ENCODE measurements at regions not wholly inside any gene's neighbourhood (a gene's known extent, or its start where the extent isn't known, plus 50 kb on each side); places are given as distances from the start of the nearest gene placed in this dataset.

GRCh38 chr18:73670039-73670438, 477.6 kb downstream of the FBXO15 start:
- Histone ChIP-seq H3K79me2 (ENCODE audit: control insufficient read depth, insufficient read depth, low read length, poor library complexity) (no peaks in the 10 kb centered on the region), H3K4ac (ENCODE audit: low read depth, low read length) (no peak overlapping the region), H3K23ac (ENCODE audit: low read length) (no peak overlapping the region), H4K8ac (ENCODE audit: low read depth, low read length) (no peak overlapping the region), H3K36me3 (ENCODE audit: control insufficient read depth in 1 of 2, insufficient read depth in 2 of 2, low read length in 2 of 2) (no peaks in the 10 kb centered on the region), H3K4me2 (ENCODE audit: low read length) (no peak overlapping the region), H4K12ac (ENCODE audit: low read depth, low read length) (no peak overlapping the region), H3K18ac (ENCODE audit: low read length) (no peak overlapping the region), H2BK12ac (ENCODE audit: low read length) (no peak overlapping the region), H4K91ac (ENCODE audit: low read depth, low read length) (no peak overlapping the region), H3K9me3 (ENCODE audit: insufficient read depth, low read depth, low read length) (no peaks in the 10 kb centered on the region), H2AK5ac (ENCODE audit: low read length) (no peak overlapping the region), H2BK5ac (ENCODE audit: low read depth, low read length, poor library complexity) (no peak overlapping the region), H3K27ac (ENCODE audit: low read depth, low read length) (no peak overlapping the region), H2AFZ (ENCODE audit: insufficient read depth, low read length, poor library complexity) (no peak overlapping the region), H3K79me1 (ENCODE audit: low read length) (no peaks in the 10 kb centered on the region), H3K4me1 (ENCODE audit: control insufficient read depth in 1 of 2, insufficient read depth in 2 of 2, low read length in 2 of 2) (no peaks in the 10 kb centered on the region), H3K9ac (ENCODE audit: low read length) (no peak overlapping the region), H3K27me3 (ENCODE audit: insufficient read depth, low read length) (no peaks in the 10 kb centered on the region), H2BK120ac (ENCODE audit: insufficient read depth, low read length, poor library complexity) (no peak overlapping the region), H3K14ac (ENCODE audit: low read length) (no peak overlapping the region), H3K4me3 (ENCODE audit: low read depth, low read length) (no peak overlapping the region)
- no peak for DNase-seq

DNA sequence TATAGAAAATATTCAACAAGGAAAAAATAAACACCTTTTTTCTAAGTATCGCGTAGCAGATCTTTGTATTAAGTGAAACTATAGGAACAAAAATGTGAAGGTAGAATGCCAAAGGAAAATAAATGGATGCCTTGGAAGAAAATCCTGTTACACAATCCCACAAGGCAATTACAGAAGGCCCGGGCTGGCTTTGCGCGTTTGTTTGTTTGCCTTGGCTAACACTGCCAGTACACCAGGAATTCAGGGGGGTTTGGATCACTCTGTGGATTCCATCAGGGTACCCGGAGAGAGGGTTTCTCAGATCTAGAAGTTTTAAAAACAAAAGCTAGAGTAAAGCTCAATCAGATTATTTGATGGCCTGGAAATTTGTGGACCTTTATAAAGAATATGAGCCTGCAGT, 478.3 kb downstream of the FBXO15 start:
- no peak overlapping the region for H3K4ac ChIP-seq (ENCODE audit: low read depth, low read length)

DNA sequence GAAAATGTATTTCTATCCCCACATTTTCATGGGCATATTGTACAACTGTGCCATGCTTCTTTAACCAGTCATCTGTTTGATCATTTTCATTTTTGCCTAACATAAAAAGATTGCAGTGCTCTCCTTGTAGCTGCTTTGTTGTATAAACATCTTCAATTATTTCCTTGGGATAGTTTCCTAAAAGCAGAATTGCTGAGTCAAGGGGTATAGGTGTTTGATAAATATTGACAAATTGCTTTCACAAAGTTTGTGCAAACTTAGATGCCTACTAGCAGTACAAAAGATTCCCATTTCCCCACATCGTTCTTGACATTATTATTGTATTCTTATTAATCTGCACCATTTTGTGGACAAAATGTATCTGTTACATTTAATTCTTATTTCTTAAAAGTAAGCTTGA, 479.6 kb downstream of the FBXO15 start:
- no peak overlapping the region for H2BK5ac ChIP-seq (ENCODE audit: low read depth, low read length, poor library complexity)
- H2BK12ac ChIP-seq (ENCODE audit: low read length) = no peak overlapping the region
- no peak overlapping the region for H3K4ac ChIP-seq (ENCODE audit: low read depth, low read length)
- no peak for DNase-seq
- H2AK5ac ChIP-seq (ENCODE audit: low read length) = no peak overlapping the region
- H3K36me3 ChIP-seq (ENCODE audit: control insufficient read depth in 1 of 2, insufficient read depth in 2 of 2, low read length in 2 of 2) = no peaks in the 10 kb centered on the region
- no peaks in the 10 kb centered on the region for H3K79me1 ChIP-seq (ENCODE audit: low read length)
- H3K23ac ChIP-seq (ENCODE audit: low read length) = no peak overlapping the region
- H4K12ac ChIP-seq (ENCODE audit: low read depth, low read length) = no peak overlapping the region
- no peaks in the 10 kb centered on the region for H3K79me2 ChIP-seq (ENCODE audit: control insufficient read depth, insufficient read depth, low read length, poor library complexity)
- no peak overlapping the region for H4K8ac ChIP-seq (ENCODE audit: low read depth, low read length)
- H2BK120ac ChIP-seq (ENCODE audit: insufficient read depth, low read length, poor library complexity) = no peak overlapping the region
- no peak overlapping the region for H3K27ac ChIP-seq (ENCODE audit: low read depth, low read length)
- H3K9ac ChIP-seq (ENCODE audit: low read length) = no peak overlapping the region
- no peak overlapping the region for H2AFZ ChIP-seq (ENCODE audit: insufficient read depth, low read length, poor library complexity)
- no peak overlapping the region for H3K18ac ChIP-seq (ENCODE audit: low read length)
- H3K4me3 ChIP-seq (ENCODE audit: low read depth, low read length) = no peak overlapping the region
- no peak overlapping the region for H4K91ac ChIP-seq (ENCODE audit: low read depth, low read length)
- no CpG with 5 or more reads among the region's 1 CpG for WGBS (ENCODE audit: extremely low coverage, insufficient coverage, insufficient read length)
- no peaks in the 10 kb centered on the region for H3K27me3 ChIP-seq (ENCODE audit: insufficient read depth, low read length)
- no peaks in the 10 kb centered on the region for H3K9me3 ChIP-seq (ENCODE audit: insufficient read depth, low read depth, low read length)
- H3K4me2 ChIP-seq (ENCODE audit: low read length) = no peak overlapping the region
- no peak overlapping the region for H3K14ac ChIP-seq (ENCODE audit: low read length)
- no peaks in the 10 kb centered on the region for H3K4me1 ChIP-seq (ENCODE audit: control insufficient read depth in 1 of 2, insufficient read depth in 2 of 2, low read length in 2 of 2)

More for the DNA sequence above, 478.3 kb downstream of the FBXO15 start:
- H3K27ac ChIP-seq (ENCODE audit: low read depth, low read length) = no peak overlapping the region
- no peak overlapping the region for H2AFZ ChIP-seq (ENCODE audit: insufficient read depth, low read length, poor library complexity)
- H3K36me3 ChIP-seq (ENCODE audit: control insufficient read depth in 1 of 2, insufficient read depth in 2 of 2, low read length in 2 of 2) = no peaks in the 10 kb centered on the region
- no peak overlapping the region for H2BK120ac ChIP-seq (ENCODE audit: insufficient read depth, low read length, poor library complexity)
- no peak for DNase-seq
- H2AK5ac ChIP-seq (ENCODE audit: low read length) = no peak overlapping the region
- WGBS (ENCODE audit: extremely low coverage, insufficient coverage, insufficient read length) = no CpG with 5 or more reads among the region's 6 CpGs
- no peak overlapping the region for H3K18ac ChIP-seq (ENCODE audit: low read length)
- no peak overlapping the region for H2BK5ac ChIP-seq (ENCODE audit: low read depth, low read length, poor library complexity)
- H3K27me3 ChIP-seq (ENCODE audit: insufficient read depth, low read length) = no peaks in the 10 kb centered on the region
- H3K4me3 ChIP-seq (ENCODE audit: low read depth, low read length) = no peak overlapping the region
- H2BK12ac ChIP-seq (ENCODE audit: low read length) = no peak overlapping the region
- no peak overlapping the region for H3K9ac ChIP-seq (ENCODE audit: low read length)
- no peaks in the 10 kb centered on the region for H3K9me3 ChIP-seq (ENCODE audit: insufficient read depth, low read depth, low read length)
- no peak overlapping the region for H4K91ac ChIP-seq (ENCODE audit: low read depth, low read length)
- no peaks in the 10 kb centered on the region for H3K4me1 ChIP-seq (ENCODE audit: control insufficient read depth in 1 of 2, insufficient read depth in 2 of 2, low read length in 2 of 2)
- no peak overlapping the region for H3K4me2 ChIP-seq (ENCODE audit: low read length)
- H3K79me2 ChIP-seq (ENCODE audit: control insufficient read depth, insufficient read depth, low read length, poor library complexity) = no peaks in the 10 kb centered on the region
- H3K79me1 ChIP-seq (ENCODE audit: low read length) = no peaks in the 10 kb centered on the region
- H4K8ac ChIP-seq (ENCODE audit: low read depth, low read length) = no peak overlapping the region
- H3K14ac ChIP-seq (ENCODE audit: low read length) = no peak overlapping the region
- H4K12ac ChIP-seq (ENCODE audit: low read depth, low read length) = no peak overlapping the region
- no peak overlapping the region for H3K23ac ChIP-seq (ENCODE audit: low read length)

DNA sequence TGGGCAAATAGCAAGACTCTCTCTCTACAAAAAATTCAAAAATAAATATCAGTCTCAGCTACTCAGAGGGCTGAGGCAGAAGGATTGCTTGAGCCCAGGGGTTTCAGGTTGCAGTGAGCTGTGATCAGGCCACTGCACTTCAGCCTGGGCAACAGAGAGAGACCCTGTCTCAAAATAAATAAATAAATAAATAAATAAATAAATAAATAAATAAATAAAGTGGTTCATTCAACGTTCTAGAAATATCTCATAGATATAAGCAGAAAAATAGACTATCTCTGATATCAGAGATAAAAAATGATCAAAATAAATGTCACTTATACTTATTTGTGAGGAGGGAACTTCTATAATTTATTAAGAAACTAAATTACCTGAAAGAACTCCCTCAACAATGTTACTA, 480.9 kb downstream of the FBXO15 start:
- H2BK12ac ChIP-seq (ENCODE audit: low read length) = no peak overlapping the region
- no peak overlapping the region for H4K12ac ChIP-seq (ENCODE audit: low read depth, low read length)
- no peaks in the 10 kb centered on the region for H3K9me3 ChIP-seq (ENCODE audit: insufficient read depth, low read depth, low read length)
- no peak overlapping the region for H4K8ac ChIP-seq (ENCODE audit: low read depth, low read length)
- no peak for DNase-seq
- no peaks in the 10 kb centered on the region for H3K27me3 ChIP-seq (ENCODE audit: insufficient read depth, low read length)
- H3K79me1 ChIP-seq (ENCODE audit: low read length) = no peaks in the 10 kb centered on the region
- H3K9ac ChIP-seq (ENCODE audit: low read length) = no peak overlapping the region
- no peak overlapping the region for H2BK120ac ChIP-seq (ENCODE audit: insufficient read depth, low read length, poor library complexity)
- no peak overlapping the region for H3K4me2 ChIP-seq (ENCODE audit: low read length)
- H2AK5ac ChIP-seq (ENCODE audit: low read length) = no peak overlapping the region
- no peak overlapping the region for H3K14ac ChIP-seq (ENCODE audit: low read length)
- no CpG with 5 or more reads among the region's 1 CpG for WGBS (ENCODE audit: extremely low coverage, insufficient coverage, insufficient read length)
- no peak overlapping the region for H3K4ac ChIP-seq (ENCODE audit: low read depth, low read length)
- no peaks in the 10 kb centered on the region for H3K36me3 ChIP-seq (ENCODE audit: control insufficient read depth in 1 of 2, insufficient read depth in 2 of 2, low read length in 2 of 2)
- H2BK5ac ChIP-seq (ENCODE audit: low read depth, low read length, poor library complexity) = no peak overlapping the region
- H3K4me1 ChIP-seq (ENCODE audit: control insufficient read depth in 1 of 2, insufficient read depth in 2 of 2, low read length in 2 of 2) = no peaks in the 10 kb centered on the region
- H3K18ac ChIP-seq (ENCODE audit: low read length) = no peak overlapping the region
- H2AFZ ChIP-seq (ENCODE audit: insufficient read depth, low read length, poor library complexity) = no peak overlapping the region
- no peaks in the 10 kb centered on the region for H3K79me2 ChIP-seq (ENCODE audit: control insufficient read depth, insufficient read depth, low read length, poor library complexity)
- no peak overlapping the region for H3K4me3 ChIP-seq (ENCODE audit: low read depth, low read length)
- H3K27ac ChIP-seq (ENCODE audit: low read depth, low read length) = no peak overlapping the region
- H4K91ac ChIP-seq (ENCODE audit: low read depth, low read length) = no peak overlapping the region
- H3K23ac ChIP-seq (ENCODE audit: low read length) = no peak overlapping the region

Data from trophoblast cell (in vitro differentiated cells and primary cell).